ENCODE measurements at regions not wholly inside any gene's neighbourhood (a gene's known extent, or its start where the extent isn't known, plus 50 kb on each side); places are given as distances from the start of the nearest gene placed in this dataset.

GRCh38 chr20:22744341-22745193 lies 160.2 kb upstream of the FOXA2 start:
- Mint-ChIP-seq H3K9me3 (ENCODE audit: unreplicated experiment) (no peaks in the 10 kb centered on the region), H3K4me3 (ENCODE audit: unreplicated experiment) (no peak overlapping the region), H3K27ac (ENCODE audit: unreplicated experiment) (no peak overlapping the region), H3K4me1 (ENCODE audit: low read depth, unreplicated experiment) (no peaks in the 10 kb centered on the region), H3K36me3 (ENCODE audit: unreplicated experiment) (no peaks in the 10 kb centered on the region), H3K27me3 (ENCODE audit: unreplicated experiment) (no peaks in the 10 kb centered on the region)
- TF ChIP-seq CTCF (IDR thresholded peaks at IDR 0.05; ENCODE audit: partially characterized antibody, unreplicated experiment): no peak
- DNase-seq: no peak

- no peaks in the 10 kb centered on the region for H3K36me3 Mint-ChIP-seq (ENCODE audit: unreplicated experiment)
- no peaks in the 10 kb centered on the region for H3K27me3 Mint-ChIP-seq (ENCODE audit: unreplicated experiment)
- no peak for DNase-seq
- H3K4me1 Mint-ChIP-seq (ENCODE audit: low read depth, unreplicated experiment): no peaks in the 10 kb centered on the region
- H3K27ac Mint-ChIP-seq (ENCODE audit: unreplicated experiment): no peak overlapping the region
- TF ChIP-seq CTCF (IDR thresholded peaks at IDR 0.05; ENCODE audit: partially characterized antibody, unreplicated experiment): no peak
- no peaks in the 10 kb centered on the region for H3K9me3 Mint-ChIP-seq (ENCODE audit: unreplicated experiment)
- no peak overlapping the region for H3K4me3 Mint-ChIP-seq (ENCODE audit: unreplicated experiment)
Measured at GRCh38 chr20:22745194-22745500, 160.8 kb upstream of the FOXA2 start.

GRCh38 chr20:22746957-22747356 lies 162.6 kb upstream of the FOXA2 start:
- H3K4me3 Mint-ChIP-seq (ENCODE audit: unreplicated experiment): no peak overlapping the region

GRCh38 chr20:22752324-22752723 lies 168.0 kb upstream of the FOXA2 start:
- H3K27me3 Mint-ChIP-seq (ENCODE audit: unreplicated experiment): peaks cover 3% of the 10 kb centered on the region
- H3K36me3 Mint-ChIP-seq (ENCODE audit: unreplicated experiment): no peaks in the 10 kb centered on the region
- H3K27ac Mint-ChIP-seq (ENCODE audit: unreplicated experiment): no peak overlapping the region
- peaks cover 2% of the 10 kb centered on the region for H3K9me3 Mint-ChIP-seq (ENCODE audit: unreplicated experiment)
- no peaks in the 10 kb centered on the region for H3K4me1 Mint-ChIP-seq (ENCODE audit: low read depth, unreplicated experiment)
- no peak for DNase-seq
- H3K4me3 Mint-ChIP-seq (ENCODE audit: unreplicated experiment): no peak overlapping the region
- TF ChIP-seq CTCF (IDR thresholded peaks at IDR 0.05; ENCODE audit: partially characterized antibody, unreplicated experiment): no peak

More at GRCh38 chr20:22746957-22747356, 162.6 kb upstream of the FOXA2 start:
- Mint-ChIP-seq H3K4me1 (ENCODE audit: low read depth, unreplicated experiment) (no peaks in the 10 kb centered on the region), H3K27me3 (ENCODE audit: unreplicated experiment) (no peaks in the 10 kb centered on the region), H3K9me3 (ENCODE audit: unreplicated experiment) (no peaks in the 10 kb centered on the region), H3K27ac (ENCODE audit: unreplicated experiment) (no peak overlapping the region), H3K36me3 (ENCODE audit: unreplicated experiment) (no peaks in the 10 kb centered on the region)
- TF ChIP-seq CTCF (IDR thresholded peaks at IDR 0.05; ENCODE audit: partially characterized antibody, unreplicated experiment): no peak
- no peak for DNase-seq

- peaks cover 3% of the 10 kb centered on the region for H3K9me3 Mint-ChIP-seq (ENCODE audit: unreplicated experiment)
- no peak for TF ChIP-seq CTCF (IDR thresholded peaks at IDR 0.05; ENCODE audit: partially characterized antibody, unreplicated experiment)
- no peak overlapping the region for H3K4me3 Mint-ChIP-seq (ENCODE audit: unreplicated experiment)
- DNase-seq: no peak
- no peak overlapping the region for H3K27ac Mint-ChIP-seq (ENCODE audit: unreplicated experiment)
- peaks cover 7% of the 10 kb centered on the region for H3K27me3 Mint-ChIP-seq (ENCODE audit: unreplicated experiment)
- H3K36me3 Mint-ChIP-seq (ENCODE audit: unreplicated experiment): no peaks in the 10 kb centered on the region
- H3K4me1 Mint-ChIP-seq (ENCODE audit: low read depth, unreplicated experiment): no peaks in the 10 kb centered on the region
Measured at GRCh38 chr20:22757424-22758183, 173.2 kb upstream of the FOXA2 start.

Data from glutamatergic neuron (in vitro differentiated cells).